GM23248 (cell line): ENCODE measurements at regions not wholly inside any gene's neighbourhood (a gene's known extent, or its start where the extent isn't known, plus 50 kb on each side); places are given as distances from the start of the nearest gene placed in this dataset.

Experiments
- EZH2 ChIP-seq: fragments of 200-600 bp; sonication (generic); IDR thresholded peaks from 2 replicates; pipeline ENCODE4 v1.6.1; 2018; ENCODE audit warnings: antibody characterized with exemption, mild to moderate bottlenecking; ENCODE audit not compliant: insufficient read depth, poor library complexity, severe bottlenecking
- EZH2phosphoT487 ChIP-seq: fragments of 200-600 bp; sonication (generic); IDR thresholded peaks from 2 replicates; pipeline ENCODE4 v1.6.1; 2018; ENCODE audit warnings: antibody characterized with exemption, moderate library complexity, mild to moderate bottlenecking, low read depth; ENCODE audit not compliant: insufficient read depth

GRCh38 chr2:37830636-37831035 is 94.5 kb upstream of the RMDN2 start:
- TF ChIP-seq EZH2phosphoT487 (no peak), EZH2 (no peak)
